ELR (cell line): ENCODE measurements at regions not wholly inside any gene's neighbourhood (a gene's known extent, or its start where the extent isn't known, plus 50 kb on each side); places are given as distances from the start of the nearest gene placed in this dataset.

Experiments
- DNase-seq: peaks from one replicate; pipeline ENCODE4 v3.0.0-alpha.2; 2015; ENCODE audit warnings: low read depth

- no peak for DNase-seq
Measured at GRCh38 chr16:7183768-7184167, 148.9 kb upstream of the RBFOX1 start.

GRCh38 chr16:7182510-7183109, 150.0 kb upstream of the RBFOX1 start:
- DNase-seq = no peak

GRCh38 chr16:7177875-7178274, 154.8 kb upstream of the RBFOX1 start:
- no peak for DNase-seq

GRCh38 chr16:7171151-7171550, 161.5 kb upstream of the RBFOX1 start:
- DNase-seq = no peak

- no peak for DNase-seq
Measured at GRCh38 chr16:7167626-7168025, 165.0 kb upstream of the RBFOX1 start.

GRCh38 chr16:7161891-7162290, 170.8 kb upstream of the RBFOX1 start:
- DNase-seq = no peak

- DNase-seq = no peak
Measured at GRCh38 chr16:7160093-7160492, 172.6 kb upstream of the RBFOX1 start.

GRCh38 chr16:7158481-7158880, 174.2 kb upstream of the RBFOX1 start:
- DNase-seq = no peak

GRCh38 chr16:7150230-7150629, 182.4 kb upstream of the RBFOX1 start:
- DNase-seq = no peak

GRCh38 chr16:7148606-7149005, 184.0 kb upstream of the RBFOX1 start:
- DNase-seq = no peak

- no peak for DNase-seq
Measured at GRCh38 chr16:7140899-7141298, 191.7 kb upstream of the RBFOX1 start.

GRCh38 chr16:7137560-7138330, 194.9 kb upstream of the RBFOX1 start:
- peak; percentile 0 for DNase-seq

GRCh38 chr16:7132465-7132864, 200.2 kb upstream of the RBFOX1 start:
- DNase-seq = no peak

GRCh38 chr16:7124701-7125100, 207.9 kb upstream of the RBFOX1 start:
- no peak for DNase-seq

GRCh38 chr16:7124242-7124641, 208.4 kb upstream of the RBFOX1 start:
- DNase-seq = no peak

GRCh38 chr16:7116734-7117133, 215.9 kb upstream of the RBFOX1 start:
- no peak for DNase-seq

GRCh38 chr16:7115898-7116297, 216.7 kb upstream of the RBFOX1 start:
- no peak for DNase-seq

- no peak for DNase-seq
Measured at GRCh38 chr16:7113949-7114348, 218.7 kb upstream of the RBFOX1 start.

GRCh38 chr16:7113395-7113794, 219.2 kb upstream of the RBFOX1 start:
- DNase-seq = no peak

GRCh38 chr16:7111265-7111664, 221.4 kb upstream of the RBFOX1 start:
- DNase-seq = no peak

- no peak for DNase-seq
Measured at GRCh38 chr16:7107436-7107835, 225.2 kb upstream of the RBFOX1 start.

- DNase-seq = no peak
Measured at GRCh38 chr16:7103056-7103455, 229.6 kb upstream of the RBFOX1 start.

- no peak for DNase-seq
Measured at GRCh38 chr16:7101054-7101453, 231.6 kb upstream of the RBFOX1 start.

- DNase-seq = no peak
Measured at GRCh38 chr16:7097518-7097917, 235.1 kb upstream of the RBFOX1 start.
